ENCODE measurements at regions not wholly inside any gene's neighbourhood (a gene's known extent, or its start where the extent isn't known, plus 50 kb on each side); places are given as distances from the start of the nearest gene placed in this dataset.

GRCh38 chr2:220837226-220837625 lies 734.9 kb downstream of the EPHA4 start:
- no peak for DNase-seq

GRCh38 chr2:220842901-220843665 lies 729.0 kb downstream of the EPHA4 start:
- DNase-seq = no peak

DNA sequence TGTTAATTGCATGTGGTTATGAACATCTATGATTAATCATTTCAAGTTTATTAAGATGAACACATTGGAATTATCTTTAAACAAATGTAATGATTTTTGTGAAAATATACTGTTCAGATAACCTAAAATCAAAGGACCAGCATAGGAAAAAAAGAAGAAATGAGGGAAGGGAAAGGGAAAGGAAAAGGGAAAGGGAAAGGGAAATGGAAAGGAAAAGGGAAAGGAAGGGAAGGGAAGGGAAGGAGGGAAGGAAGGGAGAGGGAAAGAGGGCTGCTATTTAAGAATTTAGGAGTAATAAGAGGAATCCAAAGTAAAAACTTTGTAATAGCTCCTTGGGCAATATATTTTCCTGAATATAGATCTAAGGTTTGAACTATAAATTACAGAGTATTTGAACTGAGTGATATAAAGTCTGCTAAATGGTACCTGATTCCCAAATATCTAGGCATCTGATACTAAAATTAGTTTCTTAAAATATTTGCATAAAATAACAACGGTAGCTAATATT lies 726.3 kb downstream of the EPHA4 start:
- no peak for DNase-seq

- DNase-seq = no peak
Measured at GRCh38 chr2:220847006-220847405, 725.1 kb downstream of the EPHA4 start.

GRCh38 chr2:220847589-220847988 lies 724.5 kb downstream of the EPHA4 start:
- DNase-seq = no peak

GRCh38 chr2:220849433-220849832 lies 722.7 kb downstream of the EPHA4 start:
- no peak for DNase-seq

DNA sequence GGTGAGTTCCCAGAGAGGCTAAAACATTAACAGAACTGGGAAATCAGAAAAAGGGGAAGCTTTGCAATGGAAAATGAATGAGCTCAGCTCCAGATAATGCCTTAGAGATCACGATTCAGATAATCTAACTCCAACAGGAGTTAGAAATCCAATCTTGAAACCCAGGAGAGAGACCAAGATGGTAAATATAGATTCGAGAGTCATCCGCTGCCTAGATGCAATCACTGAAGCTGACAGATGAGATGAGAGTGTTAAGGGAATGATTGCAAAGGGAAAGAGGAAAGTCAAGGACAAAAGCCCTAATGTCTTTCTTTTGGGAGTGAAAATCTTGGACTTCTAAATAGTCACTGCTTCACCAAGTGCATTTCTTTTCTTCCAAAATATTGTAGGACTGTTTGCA lies 722.0 kb downstream of the EPHA4 start:
- no peak for DNase-seq

GRCh38 chr2:220855296-220855695 lies 716.8 kb downstream of the EPHA4 start:
- DNase-seq = no peak

DNA sequence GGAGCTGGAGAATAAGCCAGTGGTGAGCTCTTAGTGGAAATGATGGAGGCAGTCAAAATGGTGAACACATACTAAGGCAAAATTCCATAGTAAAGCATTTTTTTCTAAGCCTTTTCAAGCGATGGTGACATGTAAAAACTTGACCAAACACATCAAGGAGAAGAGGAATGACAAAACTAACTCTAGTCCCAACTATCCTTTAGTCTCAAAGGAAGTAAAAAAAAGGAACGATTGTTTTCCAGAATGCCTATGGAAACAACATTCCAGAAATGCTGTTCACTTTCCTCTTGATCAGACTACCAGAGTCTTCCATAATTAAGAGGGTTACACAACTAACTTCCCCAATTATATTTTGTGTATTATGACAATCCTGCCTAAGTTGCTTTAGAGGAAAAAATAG lies 715.6 kb downstream of the EPHA4 start:
- DNase-seq = no peak

- DNase-seq = no peak
Measured at GRCh38 chr2:220857368-220857767, 714.7 kb downstream of the EPHA4 start.

GRCh38 chr2:220858101-220858500 lies 714.0 kb downstream of the EPHA4 start:
- DNase-seq = no peak

GRCh38 chr2:220871909-220872308 lies 700.2 kb downstream of the EPHA4 start:
- no peak for DNase-seq

DNA sequence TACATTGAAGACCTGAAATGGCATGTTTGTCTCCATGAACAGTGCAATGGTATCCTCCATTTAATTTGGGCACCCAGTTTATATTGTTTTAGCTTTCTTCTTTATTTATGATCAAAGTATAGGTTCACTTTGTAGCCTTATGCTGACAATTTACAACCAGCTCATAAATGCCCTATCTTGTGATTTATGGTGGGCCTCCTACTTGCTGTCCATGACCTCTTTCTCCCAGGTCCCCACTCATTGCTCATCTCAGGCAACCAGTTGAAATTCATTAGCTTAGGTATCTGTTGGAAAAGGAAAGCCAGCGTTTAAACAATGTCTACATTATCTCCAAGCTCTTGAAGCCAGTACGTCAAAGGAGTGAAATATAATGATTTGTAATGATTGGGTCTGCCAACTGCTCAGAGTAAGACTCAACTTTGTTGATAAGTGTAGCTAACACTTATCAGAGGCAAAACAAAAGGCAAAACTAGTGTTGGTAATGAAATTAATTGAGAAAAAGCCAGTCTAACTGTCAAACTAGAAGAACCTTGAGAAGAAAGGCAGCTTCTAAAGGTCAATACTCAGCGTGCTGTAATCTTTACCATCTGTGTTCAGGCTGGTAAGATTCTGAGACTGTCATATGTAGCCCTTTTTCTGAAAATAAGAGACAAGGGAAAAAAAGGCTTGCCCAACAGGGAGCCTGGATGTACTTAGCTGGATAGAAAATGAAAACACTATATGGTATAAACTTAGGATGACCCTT lies 695.9 kb downstream of the EPHA4 start:
- DNase-seq = no peak

- DNase-seq = no peak
Measured at GRCh38 chr2:220877491-220877890, 694.6 kb downstream of the EPHA4 start.

DNA sequence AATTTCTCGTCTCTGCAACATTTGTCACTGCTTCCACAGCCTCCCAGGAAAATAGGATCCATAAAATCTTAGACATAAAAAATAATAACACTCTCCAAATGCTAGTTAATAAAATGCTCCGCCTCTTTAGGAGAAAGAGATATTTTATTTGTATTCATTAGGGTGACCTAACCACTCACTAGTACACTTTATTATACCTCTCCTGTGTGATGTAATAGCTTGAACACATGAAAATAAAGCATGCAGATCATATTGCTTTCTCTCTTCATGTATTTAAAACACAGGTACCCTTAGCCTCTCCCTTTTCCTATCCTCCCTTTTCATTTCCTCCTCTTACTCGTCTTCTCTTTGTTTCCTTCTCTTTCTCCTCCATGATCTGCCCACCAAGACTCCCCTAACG lies 694.2 kb downstream of the EPHA4 start:
- DNase-seq = no peak

DNA sequence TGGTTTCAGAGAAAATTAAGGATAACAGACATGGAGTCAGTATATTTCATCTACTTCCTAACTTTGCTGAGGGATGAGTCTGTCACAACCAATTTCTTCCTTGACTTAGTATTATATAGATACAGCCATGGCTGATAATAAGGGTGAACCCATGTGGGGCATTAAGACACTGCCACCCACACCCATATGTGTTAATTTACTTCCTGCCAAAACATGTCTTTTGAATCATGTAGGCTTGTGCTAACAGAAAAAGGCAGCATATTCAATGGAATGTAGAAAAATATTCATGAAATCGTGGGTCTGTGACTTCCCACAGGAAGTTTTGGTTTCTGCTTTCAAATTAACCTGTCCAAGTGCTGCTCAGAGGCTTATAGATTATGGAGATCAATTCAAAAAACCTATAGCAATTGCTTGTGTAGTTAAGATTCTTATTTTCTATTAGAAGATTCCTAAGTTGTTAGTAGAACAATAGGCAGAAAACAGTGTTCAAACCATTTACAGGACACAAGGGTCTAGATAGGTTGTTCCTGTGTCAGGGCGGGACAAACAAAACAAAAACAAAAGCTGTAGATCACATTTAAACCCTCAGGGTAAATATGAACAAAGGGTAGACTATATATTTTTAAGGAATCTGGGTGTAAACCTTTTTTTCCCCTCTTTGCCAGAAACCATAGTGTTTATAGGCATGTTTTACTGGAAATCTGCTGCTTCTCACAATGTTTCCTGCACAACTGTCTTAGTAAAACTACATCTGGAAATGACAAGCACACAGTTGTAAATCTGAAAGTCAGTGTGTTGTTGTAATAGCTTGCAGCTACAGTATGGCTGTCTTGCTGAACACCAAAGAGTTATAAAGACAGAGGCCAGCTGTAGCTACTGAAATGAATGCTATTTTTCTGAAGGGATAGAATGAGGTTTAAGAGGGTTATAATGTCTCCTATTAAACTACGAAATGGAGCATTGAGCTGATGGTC lies 691.2 kb downstream of the EPHA4 start:
- DNase-seq = no peak

DNA sequence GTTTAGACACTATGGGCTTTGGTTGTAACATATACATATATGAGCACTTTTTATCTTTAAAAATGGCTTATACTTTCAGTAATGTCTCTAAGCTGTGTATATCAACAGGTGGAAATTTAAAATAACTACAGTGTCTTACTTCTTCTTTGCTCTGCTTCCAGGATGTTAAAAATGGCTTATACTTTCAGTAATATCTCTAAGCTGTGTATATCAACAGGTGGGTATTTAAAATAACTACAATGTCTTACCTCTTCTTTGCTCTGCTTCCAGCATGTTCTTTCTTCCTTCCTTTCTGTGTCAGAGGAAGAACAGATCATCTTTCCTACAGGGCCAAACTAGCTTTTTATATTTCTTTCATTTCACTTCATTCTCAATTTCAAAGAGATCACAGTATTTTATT lies 689.6 kb downstream of the EPHA4 start:
- DNase-seq = no peak

- no peak for DNase-seq
Measured at GRCh38 chr2:220885593-220885992, 686.5 kb downstream of the EPHA4 start.

GRCh38 chr2:220887271-220887870 lies 684.7 kb downstream of the EPHA4 start:
- no peak for DNase-seq

- DNase-seq = no peak
Measured at GRCh38 chr2:220887876-220888275, 684.2 kb downstream of the EPHA4 start.

DNA sequence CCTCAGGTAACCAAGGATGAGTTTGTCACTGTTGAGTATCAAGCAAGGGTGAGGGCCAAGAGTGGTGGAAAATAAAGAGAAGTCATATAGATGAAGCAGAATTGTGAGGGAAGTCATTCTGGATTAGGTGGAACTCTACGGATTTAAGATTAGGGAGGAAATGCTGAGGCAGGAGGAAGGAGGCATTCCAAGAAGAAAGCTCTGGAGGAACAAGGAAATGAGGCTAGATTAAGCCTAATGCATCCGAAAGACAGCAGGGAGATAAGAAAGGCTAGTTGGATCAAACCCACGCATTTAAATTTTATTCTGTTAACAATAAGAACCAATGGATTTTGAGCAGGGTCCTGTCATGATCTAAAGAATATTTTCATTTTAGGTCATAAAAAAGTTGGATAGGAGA lies 681.2 kb downstream of the EPHA4 start:
- DNase-seq = no peak

GRCh38 chr2:220891405-220891804 lies 680.7 kb downstream of the EPHA4 start:
- no peak for DNase-seq
